ENCODE measurements at regions not wholly inside any gene's neighbourhood (a gene's known extent, or its start where the extent isn't known, plus 50 kb on each side); places are given as distances from the start of the nearest gene placed in this dataset.
"Not testable (repeated sequence)": the region's sequence is repeated elsewhere in the genome, so short reads cannot be mapped to it uniquely, and the experiment has no call there.

GRCh38 chr1:211206981-211207380 is 52.2 kb upstream of the RCOR3 start:
- no peak for ATAC-seq

DNA sequence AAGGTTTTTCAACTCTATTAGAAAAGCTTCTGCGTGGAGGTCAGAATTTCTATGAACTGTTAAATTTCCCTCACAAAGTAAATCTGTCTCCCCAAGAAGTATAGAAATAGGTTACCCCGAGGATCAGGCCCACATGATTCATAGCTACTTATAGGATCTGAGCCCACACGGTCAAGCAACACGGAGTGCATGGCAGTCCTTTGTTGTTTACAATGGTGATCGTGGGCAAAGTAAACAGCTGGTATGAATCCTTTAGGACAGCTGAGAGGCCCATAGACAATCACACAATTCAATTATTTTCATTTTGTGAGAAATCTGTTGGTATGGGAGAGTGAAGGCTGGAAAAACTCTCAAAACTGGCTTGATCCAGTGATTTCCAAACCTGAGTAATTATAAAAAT is 58.9 kb upstream of the RCOR3 start:
- ATAC-seq = no peak

GRCh38 chr1:211198880-211199279 is 60.3 kb upstream of the RCOR3 start:
- no peak for ATAC-seq

DNA sequence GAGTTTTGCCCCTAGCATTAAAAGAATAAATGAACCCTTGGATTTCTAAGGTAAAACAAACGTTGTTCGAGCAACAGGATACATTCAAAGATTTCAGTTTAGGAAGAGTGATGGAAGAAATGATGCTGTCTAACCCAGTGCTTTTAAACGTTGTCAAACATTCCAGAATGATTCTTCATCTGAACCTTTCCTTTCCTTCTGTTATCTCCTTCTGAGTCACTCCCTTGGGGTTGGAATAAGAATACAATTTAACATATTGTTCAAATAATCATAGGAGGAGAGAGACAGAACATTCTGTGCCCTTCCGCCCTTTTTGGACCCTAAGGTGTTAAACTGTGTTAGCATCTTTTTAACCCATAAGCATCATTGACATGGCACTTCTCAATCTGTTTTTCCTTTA is 61.1 kb upstream of the RCOR3 start:
- ATAC-seq = no peak

DNA sequence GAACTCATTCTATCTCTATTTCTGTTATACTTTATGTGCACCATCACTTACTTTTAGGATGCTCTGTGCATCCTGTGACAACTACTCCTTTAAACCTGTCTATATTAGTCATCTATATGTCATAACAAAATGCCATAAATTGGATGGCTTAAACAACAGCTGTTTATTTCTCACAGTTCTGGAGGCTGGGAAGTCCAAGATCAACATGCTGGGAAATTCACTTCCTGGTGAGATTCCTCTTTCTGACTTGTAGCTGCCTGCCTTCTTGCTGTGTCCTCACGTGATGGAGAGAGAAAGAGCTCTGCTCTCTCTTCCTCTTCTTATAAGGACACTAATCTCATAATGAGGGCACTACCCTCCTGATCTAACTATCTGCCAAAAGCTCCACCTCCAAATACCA is 62.3 kb upstream of the RCOR3 start:
- ATAC-seq = no peak

- no peak for ATAC-seq
Observed at GRCh38 chr1:211194826-211195225, 60.9 kb upstream of the KCNH1 start.

DNA sequence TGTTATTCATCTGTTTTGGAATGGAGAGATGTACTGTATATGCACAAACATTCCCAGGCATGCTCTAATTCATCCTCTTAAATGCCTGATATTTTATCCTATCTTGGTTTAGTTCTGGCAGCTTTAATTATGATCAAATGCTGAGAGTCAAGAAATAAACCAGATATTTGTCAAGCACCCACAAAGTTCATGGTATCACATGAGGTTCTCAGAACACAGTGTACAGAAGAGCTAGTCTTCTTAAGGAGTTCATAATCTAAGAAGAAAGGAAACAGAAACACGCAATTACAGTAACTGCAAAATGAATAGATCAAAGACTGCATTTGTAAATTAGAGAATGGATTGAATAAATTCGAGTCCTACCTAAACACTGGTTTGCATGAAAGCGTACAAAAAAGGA is 58.3 kb upstream of the KCNH1 start:
- peak; percentile 38 to 55 for ATAC-seq

GRCh38 chr1:211188721-211189120 is 54.8 kb upstream of the KCNH1 start:
- ATAC-seq = not testable (repeated sequence)

- no peak for ATAC-seq
Observed at GRCh38 chr1:211183747-211184313, 49.9 kb upstream of the KCNH1 start.

Data from activated CD4-positive, CD25-positive, alpha-beta regulatory T cell treated with anti-CD3 and anti-CD28 coated beads, Interleukin-2, amount 50 U/mL, for 24 hours (primary cell).